ENCODE measurements at regions not wholly inside any gene's neighbourhood (a gene's known extent, or its start where the extent isn't known, plus 50 kb on each side); places are given as distances from the start of the nearest gene placed in this dataset.
"Not testable (repeated sequence)": the region's sequence is repeated elsewhere in the genome, so short reads cannot be mapped to it uniquely, and the experiment has no call there.

- no peak for DNase-seq (ENCODE audit: low read depth)
Observed at GRCh38 chr21:33972539-33972938, 56.9 kb upstream of the ATP5PO start.

GRCh38 chr21:33971492-33972013 is 55.9 kb upstream of the ATP5PO start:
- DNase-seq (ENCODE audit: low read depth), result peak; percentile 89

GRCh38 chr21:33969581-33969980 is 54.0 kb upstream of the ATP5PO start:
- no peak for DNase-seq (ENCODE audit: low read depth)

GRCh38 chr21:33968995-33969348 is 53.4 kb upstream of the ATP5PO start:
- DNase-seq (ENCODE audit: low read depth), result no peak

GRCh38 chr21:33968080-33968994 is 52.7 kb upstream of the ATP5PO start:
- peak; percentile 93 for DNase-seq (ENCODE audit: low read depth)

- peak; percentile 70 for DNase-seq (ENCODE audit: low read depth)
Observed at GRCh38 chr21:33967086-33967571, 51.5 kb upstream of the ATP5PO start.

GRCh38 chr21:33966324-33966949 is 50.8 kb upstream of the ATP5PO start:
- no peak for DNase-seq (ENCODE audit: low read depth)

- not testable (repeated sequence) for DNase-seq (ENCODE audit: low read depth)
Observed at GRCh38 chr21:33965662-33966061, 50.1 kb upstream of the ATP5PO start.
